A673 (cell line): ENCODE measurements at regions not wholly inside any gene's neighbourhood (a gene's known extent, or its start where the extent isn't known, plus 50 kb on each side); places are given as distances from the start of the nearest gene placed in this dataset.

Experiments used
- BruUV-seq: library from RNA; stranded (reverse); fragments of 400-500 nt; replicated peaks from 2 replicates; lab custom pipeline; 2021; lab: Mats Ljungman, UMichigan
- CTCF ChIA-PET: fragments of 300-600 bp; sonication (Branson Sonifier 250); formaldehyde crosslinking; loops from one replicate; lab custom pipeline; 2022; ENCODE audit warnings: antibody characterized with exemption; lab: Charles Lee
- POLR2A ChIA-PET: fragments of 300-600 bp; sonication (Branson Sonifier 250); formaldehyde crosslinking; loops from one replicate; lab custom pipeline; 2022; ENCODE audit warnings: antibody characterized with exemption; ENCODE audit not compliant: low non-redundant PET; lab: Charles Lee
- DNase-seq: peaks from one replicate; pipeline ENCODE4 v3.0.0-alpha.2; 2015; ENCODE audit warnings: low spot score
- H3K27ac ChIP-seq: fragments of 200-600 bp; sonication (generic); 2 replicates; pipeline ENCODE4 v1.5.1; 2016; ENCODE audit warnings: mixed run types, low read depth, mild to moderate bottlenecking, mixed read lengths, antibody characterized with exemption, low read length; ENCODE audit not compliant: poor library complexity, severe bottlenecking
- H3K27me3 ChIP-seq: fragments of 200-600 bp; sonication (generic); replicated peaks from 2 replicates; pipeline ENCODE4 v1.6.1; 2017; ENCODE audit warnings: mixed run types, low read depth, mild to moderate bottlenecking, mixed read lengths, antibody characterized with exemption, low read length; ENCODE audit not compliant: insufficient read depth, poor library complexity
- H3K36me3 ChIP-seq: fragments of 200-600 bp; sonication (generic); 2 replicates; pipeline ENCODE4 v1.6.1; 2016; ENCODE audit warnings: mixed run types, mild to moderate bottlenecking, mixed read lengths, antibody characterized with exemption, low read length; ENCODE audit not compliant: insufficient read depth, poor library complexity, severe bottlenecking
- H3K4me1 ChIP-seq: fragments of 200-600 bp; sonication (generic); 2 replicates; pipeline ENCODE4 v1.6.1; 2017; ENCODE audit warnings: mixed run types, mild to moderate bottlenecking, mixed read lengths, antibody characterized with exemption, low read length; ENCODE audit not compliant: insufficient read depth, poor library complexity, severe bottlenecking
- H3K4me3 ChIP-seq: fragments of 200-600 bp; sonication (generic); 2 replicates; pipeline ENCODE4 v1.5.1; 2016; ENCODE audit warnings: low read depth, mixed run types, mild to moderate bottlenecking, mixed read lengths, low read length; ENCODE audit not compliant: poor library complexity, severe bottlenecking
- H3K9me3 ChIP-seq: fragments of 200-600 bp; sonication (generic); 2 replicates; pipeline ENCODE4 v1.6.1; 2016; ENCODE audit warnings: mixed run types, low read depth, mild to moderate bottlenecking, mixed read lengths, antibody characterized with exemption, low read length; ENCODE audit not compliant: poor library complexity, severe bottlenecking
- EZH2 ChIP-seq: fragments of 200-600 bp; sonication (generic); IDR thresholded peaks from 2 replicates; pipeline ENCODE4 v1.6.1; 2017; ENCODE audit warnings: borderline replicate concordance, low read depth, mild to moderate bottlenecking, mixed read lengths, antibody characterized with exemption, low read length; ENCODE audit not compliant: poor library complexity, severe bottlenecking
- intact Hi-C: fragments of 100-400 bp; cut with micrococcal nuclease; formaldehyde crosslinking; loops from one replicate; pipeline ENCODE4 v1.10.0; 2022; ENCODE audit not compliant: unreplicated experiment
- TF ChIP-seq, protein P1 (sequence below): fragments of 300-800, 200-600 bp; sonication (generic); conservative IDR thresholded peaks from 2 replicates; pipeline ENCODE4 v1.5.1; 2017; ENCODE audit warnings: low read depth, mild to moderate bottlenecking, antibody characterized with exemption, low read length, moderate library complexity, mixed read lengths

DNA sequence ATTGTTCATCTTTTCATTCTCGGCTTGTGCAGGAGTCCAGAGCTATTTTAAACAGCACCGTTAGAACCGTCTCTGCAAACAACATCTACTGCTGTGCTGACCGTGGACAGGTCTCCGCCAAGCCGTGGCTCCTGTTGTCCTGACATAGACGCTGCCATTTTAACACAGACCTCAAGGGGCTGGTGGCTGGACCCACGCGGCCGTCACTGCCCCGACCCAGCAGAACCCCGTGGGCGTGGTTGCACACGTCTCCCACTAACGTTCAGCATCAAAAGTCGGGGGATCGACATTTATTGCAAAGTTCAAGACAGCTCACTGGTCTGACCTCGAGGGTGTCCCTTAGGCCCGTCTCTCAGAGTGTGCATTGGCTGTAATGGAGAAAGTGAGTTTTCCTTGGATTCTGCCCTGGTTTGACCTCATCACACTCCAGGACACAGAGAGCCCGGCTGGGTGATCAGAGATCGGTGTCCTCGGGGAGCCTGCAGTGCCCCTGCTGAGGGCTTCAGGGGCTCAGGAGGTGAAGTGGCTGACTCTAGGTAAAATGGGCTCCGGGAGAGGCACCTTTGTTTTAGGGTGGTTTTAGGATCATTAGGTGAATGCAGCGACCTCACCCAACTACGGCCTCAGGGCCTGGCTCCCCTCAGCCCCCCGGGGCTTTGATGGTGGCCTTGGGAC is 363.2 kb downstream of the THBS2 start:
- ChIA-PET POLR2A (no interaction called here), CTCF (no interaction called here)
- Histone ChIP-seq H3K27ac (no peak overlapping the region), H3K4me1 (no peaks in the 10 kb centered on the region), H3K27me3 (peaks cover 12% of the 10 kb centered on the region), H3K9me3 (no peaks in the 10 kb centered on the region), H3K4me3 (no peak overlapping the region), H3K36me3 (no peaks in the 10 kb centered on the region)
- TF ChIP-seq EZH2, result no peak
- TF ChIP-seq, protein P1, sequence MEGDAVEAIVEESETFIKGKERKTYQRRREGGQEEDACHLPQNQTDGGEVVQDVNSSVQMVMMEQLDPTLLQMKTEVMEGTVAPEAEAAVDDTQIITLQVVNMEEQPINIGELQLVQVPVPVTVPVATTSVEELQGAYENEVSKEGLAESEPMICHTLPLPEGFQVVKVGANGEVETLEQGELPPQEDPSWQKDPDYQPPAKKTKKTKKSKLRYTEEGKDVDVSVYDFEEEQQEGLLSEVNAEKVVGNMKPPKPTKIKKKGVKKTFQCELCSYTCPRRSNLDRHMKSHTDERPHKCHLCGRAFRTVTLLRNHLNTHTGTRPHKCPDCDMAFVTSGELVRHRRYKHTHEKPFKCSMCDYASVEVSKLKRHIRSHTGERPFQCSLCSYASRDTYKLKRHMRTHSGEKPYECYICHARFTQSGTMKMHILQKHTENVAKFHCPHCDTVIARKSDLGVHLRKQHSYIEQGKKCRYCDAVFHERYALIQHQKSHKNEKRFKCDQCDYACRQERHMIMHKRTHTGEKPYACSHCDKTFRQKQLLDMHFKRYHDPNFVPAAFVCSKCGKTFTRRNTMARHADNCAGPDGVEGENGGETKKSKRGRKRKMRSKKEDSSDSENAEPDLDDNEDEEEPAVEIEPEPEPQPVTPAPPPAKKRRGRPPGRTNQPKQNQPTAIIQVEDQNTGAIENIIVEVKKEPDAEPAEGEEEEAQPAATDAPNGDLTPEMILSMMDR, result no peak
- intact Hi-C loops, result loop anchor here (5.0 to 10.0 kb wide), 2 partner anchors 764 to 1637 kb away; no protein-coding TSS in a partner anchor
- no TSS peak for BruUV-seq
- no peak for DNase-seq

DNA sequence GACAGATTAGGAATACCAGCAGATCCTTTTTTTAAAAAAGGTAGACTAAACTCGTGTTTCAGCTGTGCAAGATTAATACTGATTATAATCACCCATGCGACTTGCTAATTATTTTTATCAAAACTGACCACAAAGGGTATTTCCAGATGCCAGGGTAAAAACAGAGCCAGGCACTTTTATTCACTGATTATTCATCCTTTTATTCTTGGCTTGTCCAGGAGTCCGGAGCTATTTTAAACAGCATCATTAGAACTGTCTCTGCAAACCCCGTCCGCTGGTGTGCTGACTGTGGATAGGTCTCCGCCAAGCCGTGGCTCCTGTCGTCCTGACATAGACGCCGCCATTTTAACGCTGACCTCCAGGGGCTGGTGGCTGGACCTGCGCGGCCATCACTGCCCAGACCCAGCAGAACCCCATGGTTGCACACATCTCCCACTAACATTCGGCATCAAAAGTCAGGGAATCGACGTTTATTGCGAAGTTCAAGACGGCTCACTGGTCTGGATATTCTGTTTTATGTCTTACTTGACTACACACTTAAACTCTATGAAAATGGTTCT is 364.8 kb downstream of the THBS2 start:
- no peak for TF ChIP-seq EZH2
- BruUV-seq, result no TSS peak
- no peak overlapping the region for H3K4me3 ChIP-seq
- no peak for DNase-seq
- ChIA-PET POLR2A (no interaction called here), CTCF (no interaction called here)
- no peaks in the 10 kb centered on the region for H3K36me3 ChIP-seq
- peaks cover 12% of the 10 kb centered on the region for H3K27me3 ChIP-seq
- no peak overlapping the region for H3K27ac ChIP-seq
- no peaks in the 10 kb centered on the region for H3K9me3 ChIP-seq
- H3K4me1 ChIP-seq, result no peaks in the 10 kb centered on the region
- intact Hi-C loops, result loop anchor here (10.0 kb wide), 1 partner anchor 974 kb away; no protein-coding TSS in a partner anchor

DNA sequence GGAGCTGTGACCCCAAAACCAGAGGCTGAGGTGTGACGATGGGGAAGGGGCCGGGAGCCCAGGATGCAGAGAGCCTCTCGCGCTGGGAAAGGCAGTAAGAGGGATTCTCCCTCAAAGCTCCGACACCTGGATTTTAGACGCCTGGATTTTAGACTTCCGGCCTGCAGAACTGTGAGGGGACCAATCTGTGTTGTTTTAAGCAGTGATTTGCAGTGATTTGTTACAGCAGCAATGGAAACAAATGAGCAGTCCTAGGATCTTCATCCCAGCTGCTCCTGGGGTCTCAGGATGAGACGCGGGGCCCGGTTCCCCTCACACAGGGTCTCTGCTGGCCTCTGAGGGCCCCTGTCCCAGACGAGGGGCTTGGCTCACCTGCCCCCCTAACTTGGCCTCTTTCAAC is 365.5 kb downstream of the THBS2 start:
- TF ChIP-seq EZH2, result no peak
- TF ChIP-seq, protein P1, result no peak
- Histone ChIP-seq H3K27ac (no peak overlapping the region), H3K9me3 (no peaks in the 10 kb centered on the region), H3K36me3 (no peaks in the 10 kb centered on the region), H3K4me1 (no peaks in the 10 kb centered on the region), H3K27me3 (peaks cover 7% of the 10 kb centered on the region), H3K4me3 (no peak overlapping the region)
- no peak for DNase-seq
- ChIA-PET CTCF (interaction anchor here (0.7 kb wide), 1 partner anchor 1075 kb away, joined by 7 read pairs; no protein-coding TSS in a partner anchor), POLR2A (no interaction called here)
- BruUV-seq, result no TSS peak
- intact Hi-C loops, result loop anchor here (10.0 kb wide), 1 partner anchor 973 kb away; no protein-coding TSS in a partner anchor
